Thymus (tissue), 11 donors: ENCODE measurements at regions not wholly inside any gene's neighbourhood (a gene's known extent, or its start where the extent isn't known, plus 50 kb on each side); places are given as distances from the start of the nearest gene placed in this dataset.

Experiments
- DNase-seq, 9 donors: peaks; one replicate each; pipeline ENCODE4 v3.0.0-alpha.2; 2013; ENCODE audit warnings: low spot score in 9 of 9, low read depth in 6 of 9, missing footprints in 1 of 9
- H3K27ac ChIP-seq, 2 donors: one replicate each; pipeline ENCODE4 v1.5.1; 2013; ENCODE audit warnings: control low read depth in 1 of 2, low read depth in 1 of 2, low read length in 1 of 2, mild to moderate bottlenecking in 1 of 2, moderate library complexity in 1 of 2
- H3K27me3 ChIP-seq, 2 donors: one replicate each; pipeline ENCODE4 v1.5.1; 2013; ENCODE audit warnings: low read length in 1 of 2; ENCODE audit not compliant: control insufficient read depth in 2 of 2, insufficient read depth in 1 of 2
- H3K36me3 ChIP-seq, 2 donors: one replicate each; pipeline ENCODE4 v1.5.1; 2013; ENCODE audit warnings: low read length in 1 of 2, mild to moderate bottlenecking in 1 of 2, moderate library complexity in 1 of 2; ENCODE audit not compliant: control insufficient read depth in 2 of 2, insufficient read depth in 2 of 2
- H3K4me1 ChIP-seq, 2 donors: one replicate each; pipeline ENCODE4 v1.5.1; 2013; ENCODE audit warnings: low read length in 2 of 2; ENCODE audit not compliant: control insufficient read depth in 2 of 2, insufficient read depth in 2 of 2
- H3K4me3 ChIP-seq, 2 donors: one replicate each; pipeline ENCODE4 v1.5.1; 2013; ENCODE audit warnings: low read length in 2 of 2, control low read depth in 1 of 2, mild to moderate bottlenecking in 1 of 2
- H3K9me3 ChIP-seq, 2 donors: one replicate each; pipeline ENCODE4 v1.5.1; 2013; ENCODE audit warnings: low read length in 1 of 2, mild to moderate bottlenecking in 1 of 2; ENCODE audit not compliant: control insufficient read depth in 2 of 2, insufficient read depth in 1 of 2
- WGBS: extraction: QIAGEN DNeasy Blood & Tissue Kit; methylation state at CpG from one replicate; pipeline ENCODE4 v1.1.7; 2013; 5-methylcytosine and 5-hydroxymethylcytosine counted together
- donor health status: healthy.

- no peak overlapping the region for H3K27ac ChIP-seq
- no peaks in the 10 kb centered on the region for H3K9me3 ChIP-seq
- 80% methylated on average over 9 of the region's 9 CpGs for WGBS
- no peak overlapping the region for H3K4me3 ChIP-seq
- peaks cover 0 to 15% of the 10 kb centered on the region in 2 donors for H3K27me3 ChIP-seq
- no peak for DNase-seq
- no peaks in the 10 kb centered on the region for H3K36me3 ChIP-seq
- H3K4me1 ChIP-seq, result no peaks in the 10 kb centered on the region
Observed at GRCh38 chr22:22088658-22089458, 106.3 kb upstream of the TOP3B start.

- no peak overlapping the region for H3K4me3 ChIP-seq
- 95% methylated on average over 10 of the region's 10 CpGs for WGBS
- no peak for DNase-seq
- no peaks in the 10 kb centered on the region for H3K36me3 ChIP-seq
- H3K9me3 ChIP-seq, result no peaks in the 10 kb centered on the region
- no peaks in the 10 kb centered on the region for H3K4me1 ChIP-seq
- H3K27me3 ChIP-seq, result peaks cover 0 to 22% of the 10 kb centered on the region in 2 donors
- H3K27ac ChIP-seq, result no peak overlapping the region
Observed at GRCh38 chr22:22087854-22088657, 105.5 kb upstream of the TOP3B start.

GRCh38 chr22:22086501-22087158 lies 104.0 kb upstream of the TOP3B start:
- H3K4me3 ChIP-seq, result no peak overlapping the region
- H3K36me3 ChIP-seq, result no peaks in the 10 kb centered on the region
- H3K27ac ChIP-seq, result no peak overlapping the region
- no peak for DNase-seq
- H3K27me3 ChIP-seq, result peaks cover 0 to 23% of the 10 kb centered on the region in 2 donors
- H3K4me1 ChIP-seq, result no peaks in the 10 kb centered on the region
- WGBS, result 98% methylated on average over 2 of the region's 2 CpGs
- H3K9me3 ChIP-seq, result no peaks in the 10 kb centered on the region

- 89% methylated on average over 5 of the region's 5 CpGs for WGBS
- H3K27ac ChIP-seq, result no peak overlapping the region
- H3K36me3 ChIP-seq, result no peaks in the 10 kb centered on the region
- H3K9me3 ChIP-seq, result no peaks in the 10 kb centered on the region
- H3K4me1 ChIP-seq, result no peaks in the 10 kb centered on the region
- DNase-seq, result no peak
- H3K4me3 ChIP-seq, result no peak overlapping the region
- peaks cover 0 to 17% of the 10 kb centered on the region in 2 donors for H3K27me3 ChIP-seq
Observed at GRCh38 chr22:22085702-22086500, 103.3 kb upstream of the TOP3B start.

- H3K27me3 ChIP-seq, result peaks cover 0 to 23% of the 10 kb centered on the region in 2 donors
- no peak for DNase-seq
- no peak overlapping the region for H3K4me3 ChIP-seq
- 38% methylated on average over 4 of the region's 4 CpGs for WGBS
- H3K36me3 ChIP-seq, result no peaks in the 10 kb centered on the region
- H3K27ac ChIP-seq, result no peak overlapping the region
- H3K9me3 ChIP-seq, result no peaks in the 10 kb centered on the region
- no peaks in the 10 kb centered on the region for H3K4me1 ChIP-seq
Observed at GRCh38 chr22:22084089-22084711, 101.6 kb upstream of the TOP3B start.

- 68% methylated on average over 5 of the region's 5 CpGs for WGBS
- no peak for DNase-seq
- Histone ChIP-seq H3K27me3 (peaks cover 0 to 20% of the 10 kb centered on the region in 2 donors), H3K4me1 (no peaks in the 10 kb centered on the region), H3K9me3 (no peaks in the 10 kb centered on the region), H3K36me3 (no peaks in the 10 kb centered on the region), H3K4me3 (no peak overlapping the region), H3K27ac (no peak overlapping the region)
Observed at GRCh38 chr22:22082960-22083359, 100.4 kb upstream of the TOP3B start.

GRCh38 chr22:22082229-22082835 lies 99.7 kb upstream of the TOP3B start:
- no peaks in the 10 kb centered on the region for H3K4me1 ChIP-seq

GRCh38 chr22:22080270-22080669 lies 97.7 kb upstream of the TOP3B start:
- H3K4me3 ChIP-seq, result no peak overlapping the region
- WGBS, result 36% methylated on average over 2 of the region's 2 CpGs
- H3K27ac ChIP-seq, result no peak overlapping the region
- no peak for DNase-seq
- H3K36me3 ChIP-seq, result no peaks in the 10 kb centered on the region
- no peaks in the 10 kb centered on the region for H3K4me1 ChIP-seq
- peaks cover 0 to 26% of the 10 kb centered on the region in 2 donors for H3K27me3 ChIP-seq
- no peaks in the 10 kb centered on the region for H3K9me3 ChIP-seq

More at GRCh38 chr22:22082229-22082835, 99.7 kb upstream of the TOP3B start:
- Histone ChIP-seq H3K9me3 (no peaks in the 10 kb centered on the region), H3K36me3 (no peaks in the 10 kb centered on the region), H3K27me3 (peaks cover 0 to 20% of the 10 kb centered on the region in 2 donors), H3K27ac (no peak overlapping the region), H3K4me3 (no peak overlapping the region)
- 97% methylated on average over 1 of the region's 1 CpG for WGBS
- DNase-seq, result no peak
